Activated CD4-positive, alpha-beta memory T cell treated with anti-CD3 and anti-CD28 coated beads, Interleukin-2, amount 10 ng/mL, durations not matched to agents 7 days and 5 days (primary cell): ENCODE measurements at regions not wholly inside any gene's neighbourhood (a gene's known extent, or its start where the extent isn't known, plus 50 kb on each side); places are given as distances from the start of the nearest gene placed in this dataset.

Experiments
- CTCF ChIA-PET: fragments of 350-600 bp; sonication (Branson Sonifier 250); formaldehyde crosslinking; loops from one replicate; lab custom pipeline; 2021; ENCODE audit warnings: antibody characterized with exemption, inconsistent platforms; lab: Charles Lee
- POLR2A ChIA-PET: fragments of 350-600 bp; sonication (Branson Sonifier 250); formaldehyde crosslinking; loops from one replicate; lab custom pipeline; 2021; ENCODE audit warnings: antibody characterized with exemption; lab: Charles Lee
- DNase-seq: peaks from one replicate; pipeline ENCODE4 v3.0.0-alpha.2; 2020
- H3K27ac Mint-ChIP-seq: one replicate; pipeline ENCODE4 v1.8.0; 2021; ENCODE audit warnings: mild to moderate bottlenecking, mixed read lengths
- H3K27me3 Mint-ChIP-seq: one replicate; pipeline ENCODE4 v1.8.0; 2021; ENCODE audit warnings: mixed read lengths
- H3K36me3 Mint-ChIP-seq: one replicate; pipeline ENCODE4 v1.8.0; 2021; ENCODE audit warnings: low read depth, mixed read lengths
- H3K4me1 Mint-ChIP-seq: one replicate; pipeline ENCODE4 v1.8.0; 2021; ENCODE audit warnings: mixed read lengths
- H3K4me3 Mint-ChIP-seq: one replicate; pipeline ENCODE4 v1.8.0; 2021; ENCODE audit warnings: mild to moderate bottlenecking, mixed read lengths
- H3K9me3 Mint-ChIP-seq: one replicate; pipeline ENCODE4 v1.8.0; 2021; ENCODE audit warnings: mixed read lengths

DNA sequence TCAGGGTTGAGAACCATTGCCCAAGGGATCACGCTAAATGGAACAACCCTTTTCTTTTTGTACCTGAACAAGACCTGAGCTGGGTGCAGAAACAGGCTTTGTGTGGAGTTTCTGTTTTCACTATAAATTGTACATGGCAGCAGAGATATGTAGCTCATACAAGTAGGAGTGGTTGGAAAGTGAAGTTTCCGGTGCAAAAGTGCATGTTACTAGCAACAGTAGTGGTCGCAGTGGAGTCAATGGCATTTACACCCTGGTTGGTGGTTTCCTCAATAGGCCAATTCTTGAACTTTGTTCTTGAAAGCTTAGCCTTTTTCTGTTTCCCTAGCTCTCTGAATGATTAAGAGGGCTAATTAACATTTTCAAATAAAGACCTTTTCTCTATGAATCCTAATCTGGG is 170.7 kb downstream of the NEBL start:
- Mint-ChIP-seq H3K4me1 (no peaks in the 10 kb centered on the region), H3K27ac (no peak overlapping the region), H3K4me3 (no peak overlapping the region), H3K27me3 (no peaks in the 10 kb centered on the region), H3K9me3 (peaks cover 6% of the 10 kb centered on the region), H3K36me3 (no peaks in the 10 kb centered on the region)
- POLR2A ChIA-PET, result no interaction called here
- CTCF ChIA-PET, result no interaction called here
- no peak for DNase-seq

DNA sequence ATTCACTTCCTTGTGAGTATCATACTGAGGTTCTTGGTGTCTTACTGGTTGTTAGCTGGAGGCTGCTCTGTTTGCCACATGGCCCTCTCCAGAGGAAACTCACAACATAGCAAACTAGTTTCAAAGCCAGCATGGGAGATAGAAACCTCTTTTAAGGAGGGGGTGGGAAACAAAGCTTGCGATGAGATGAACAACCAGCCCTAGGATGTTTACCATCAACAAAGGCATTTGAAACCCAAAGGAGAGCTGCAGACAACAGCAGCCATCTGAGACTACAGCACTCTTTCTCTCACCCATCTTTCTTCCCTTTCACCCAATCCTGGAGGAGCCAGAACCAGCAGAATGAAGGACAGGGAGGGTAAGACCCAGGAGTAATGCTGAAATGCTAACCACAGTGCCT is 182.1 kb downstream of the NEBL start:
- DNase-seq, result no peak
- Mint-ChIP-seq H3K4me3 (no peak overlapping the region), H3K36me3 (no peaks in the 10 kb centered on the region), H3K27ac (no peak overlapping the region), H3K27me3 (no peaks in the 10 kb centered on the region), H3K4me1 (no peaks in the 10 kb centered on the region), H3K9me3 (peaks cover 8% of the 10 kb centered on the region)
- CTCF ChIA-PET, result no interaction called here
- POLR2A ChIA-PET, result no interaction called here

DNA sequence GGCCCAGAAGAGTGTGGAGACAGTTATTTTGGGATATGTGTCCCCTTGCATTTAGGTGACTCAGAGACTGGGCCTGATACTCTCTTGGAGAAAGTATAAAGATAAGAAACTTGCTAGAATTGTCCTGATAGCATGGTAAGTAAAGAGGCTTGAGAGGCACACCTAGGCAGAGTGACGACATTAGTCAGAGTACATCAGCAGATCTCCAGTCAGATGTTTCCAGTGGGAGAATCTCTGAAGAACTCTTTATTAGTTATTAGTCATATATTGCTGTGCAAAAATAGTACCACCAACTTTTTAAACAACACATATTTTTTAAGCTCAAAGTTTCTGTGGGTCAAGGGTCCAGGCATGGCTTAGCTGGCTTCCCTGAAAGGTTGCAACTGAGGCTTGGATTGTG is 182.6 kb downstream of the NEBL start:
- no peak overlapping the region for H3K4me3 Mint-ChIP-seq

DNA sequence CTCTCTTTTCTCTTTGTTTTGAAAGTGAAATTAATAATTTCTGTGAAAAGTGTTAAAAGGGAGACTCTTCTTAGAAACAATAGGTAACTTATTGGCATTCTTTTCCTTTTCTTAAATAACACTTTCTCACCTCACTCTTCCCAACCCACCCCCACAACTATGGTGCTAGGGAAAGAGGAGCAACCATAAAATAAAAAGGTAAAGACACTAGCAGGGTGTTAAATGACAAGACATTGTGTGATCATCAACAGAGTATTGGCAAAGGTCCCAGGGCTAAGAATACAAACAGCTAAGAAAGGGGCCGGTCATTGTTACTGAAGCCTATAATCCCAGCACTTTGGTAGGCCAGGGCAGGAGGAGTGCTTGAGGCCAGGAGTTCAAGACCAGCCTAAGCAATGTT is 183.7 kb downstream of the NEBL start:
- H3K4me1 Mint-ChIP-seq, result no peaks in the 10 kb centered on the region
- ChIA-PET POLR2A (no interaction called here), CTCF (no interaction called here)
- no peak overlapping the region for H3K4me3 Mint-ChIP-seq
- no peaks in the 10 kb centered on the region for H3K36me3 Mint-ChIP-seq
- peaks cover 10% of the 10 kb centered on the region for H3K9me3 Mint-ChIP-seq
- H3K27me3 Mint-ChIP-seq, result no peaks in the 10 kb centered on the region
- no peak for DNase-seq
- H3K27ac Mint-ChIP-seq, result no peak overlapping the region

More for the DNA sequence above, 182.6 kb downstream of the NEBL start:
- ChIA-PET POLR2A (no interaction called here), CTCF (no interaction called here)
- Mint-ChIP-seq H3K4me1 (no peaks in the 10 kb centered on the region), H3K27ac (no peak overlapping the region), H3K36me3 (no peaks in the 10 kb centered on the region), H3K9me3 (peaks cover 8% of the 10 kb centered on the region), H3K27me3 (no peaks in the 10 kb centered on the region)
- DNase-seq, result no peak

DNA sequence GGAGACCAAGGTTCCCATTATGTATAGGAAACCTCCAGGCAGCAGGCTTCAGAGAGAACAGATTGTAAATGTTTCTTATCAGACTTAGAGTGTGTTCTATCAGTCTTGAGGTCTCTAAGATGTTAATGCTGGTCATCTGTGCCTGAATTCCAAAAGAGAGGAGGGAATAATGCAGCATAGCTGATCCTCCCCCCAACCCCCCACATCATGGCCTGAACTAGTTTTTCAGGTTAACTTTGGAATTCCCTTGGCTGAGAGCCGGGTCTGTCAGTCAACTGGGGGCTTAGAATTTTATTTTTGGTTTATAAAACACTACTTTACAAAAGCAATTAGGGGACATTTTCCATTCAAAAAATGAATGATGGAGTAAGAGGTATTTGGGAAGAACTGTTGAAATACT is 184.3 kb downstream of the NEBL start:
- Mint-ChIP-seq H3K9me3 (peaks cover 14% of the 10 kb centered on the region), H3K27me3 (no peaks in the 10 kb centered on the region), H3K36me3 (no peaks in the 10 kb centered on the region), H3K27ac (no peak overlapping the region), H3K4me1 (no peaks in the 10 kb centered on the region), H3K4me3 (no peak overlapping the region)
- POLR2A ChIA-PET, result no interaction called here
- DNase-seq, result no peak
- CTCF ChIA-PET, result no interaction called here

DNA sequence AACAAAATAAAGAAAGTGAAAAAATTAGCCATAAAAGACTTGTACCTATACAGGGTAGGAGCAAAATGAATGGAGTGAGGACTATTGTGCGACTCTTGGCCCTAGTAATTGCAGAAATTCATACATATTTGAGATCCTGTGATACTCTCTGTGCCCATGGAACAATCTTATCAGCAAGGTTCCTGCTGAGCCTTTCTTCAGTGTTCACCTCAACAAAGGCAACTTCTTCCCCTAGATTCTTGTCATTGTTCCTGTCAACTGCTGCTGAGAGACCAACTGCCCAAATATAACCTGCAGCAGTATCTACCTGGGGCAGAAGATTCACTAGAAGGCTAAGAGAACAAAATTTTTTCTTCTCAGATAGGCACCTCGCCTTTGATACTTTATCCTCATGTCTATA is 187.4 kb downstream of the NEBL start:
- no peaks in the 10 kb centered on the region for H3K36me3 Mint-ChIP-seq
- CTCF ChIA-PET, result no interaction called here
- no peak overlapping the region for H3K27ac Mint-ChIP-seq
- H3K27me3 Mint-ChIP-seq, result no peaks in the 10 kb centered on the region
- POLR2A ChIA-PET, result no interaction called here
- DNase-seq, result no peak
- peaks cover 21% of the 10 kb centered on the region for H3K9me3 Mint-ChIP-seq
- no peaks in the 10 kb centered on the region for H3K4me1 Mint-ChIP-seq
- H3K4me3 Mint-ChIP-seq, result no peak overlapping the region

DNA sequence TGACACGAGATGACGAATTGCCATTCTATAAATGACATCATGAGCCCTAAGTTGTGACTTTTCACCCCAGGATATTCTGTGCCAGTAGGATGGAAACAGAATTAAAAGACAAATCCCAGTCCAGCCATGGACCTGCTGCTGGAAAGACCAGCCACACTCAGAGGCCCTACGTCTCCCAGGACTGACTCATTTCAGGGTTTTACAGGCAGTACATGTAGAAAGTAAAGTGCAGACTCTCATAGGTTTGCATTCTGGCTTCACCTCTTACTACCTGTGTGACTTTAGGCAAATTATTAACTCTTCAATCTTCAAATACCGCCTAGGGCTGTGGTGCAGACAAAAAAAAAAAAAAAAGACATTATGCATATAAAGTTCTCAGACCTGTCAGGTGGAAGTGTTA is 188.8 kb downstream of the NEBL start:
- Mint-ChIP-seq H3K9me3 (peaks cover 27% of the 10 kb centered on the region), H3K27ac (no peak overlapping the region), H3K4me1 (no peaks in the 10 kb centered on the region), H3K4me3 (no peak overlapping the region), H3K27me3 (no peaks in the 10 kb centered on the region), H3K36me3 (no peaks in the 10 kb centered on the region)
- no peak for DNase-seq
- ChIA-PET CTCF (no interaction called here), POLR2A (no interaction called here)

DNA sequence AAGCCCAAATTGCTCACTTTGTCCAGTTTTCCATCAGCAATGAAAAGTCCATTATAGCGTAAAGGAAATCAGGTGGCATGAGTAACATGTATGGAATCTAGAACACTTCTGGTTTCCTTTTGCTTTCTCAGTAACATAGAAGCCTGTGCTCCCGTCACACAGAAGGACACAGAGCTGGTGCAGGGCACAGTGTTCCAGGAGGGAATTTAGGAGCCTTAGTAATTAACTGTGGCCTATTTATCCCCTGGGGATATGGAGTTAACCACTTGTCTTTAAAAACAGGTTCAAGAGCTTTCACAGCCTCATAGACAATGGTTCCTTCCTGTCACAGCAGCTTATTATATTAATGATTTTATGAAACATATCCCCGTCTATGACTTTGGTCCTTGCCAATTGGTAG is 189.9 kb downstream of the NEBL start:
- H3K36me3 Mint-ChIP-seq, result no peaks in the 10 kb centered on the region
- H3K27ac Mint-ChIP-seq, result no peak overlapping the region
- POLR2A ChIA-PET, result no interaction called here
- H3K4me3 Mint-ChIP-seq, result no peak overlapping the region
- H3K4me1 Mint-ChIP-seq, result no peaks in the 10 kb centered on the region
- no peaks in the 10 kb centered on the region for H3K27me3 Mint-ChIP-seq
- no peak for DNase-seq
- CTCF ChIA-PET, result no interaction called here
- peaks cover 22% of the 10 kb centered on the region for H3K9me3 Mint-ChIP-seq

DNA sequence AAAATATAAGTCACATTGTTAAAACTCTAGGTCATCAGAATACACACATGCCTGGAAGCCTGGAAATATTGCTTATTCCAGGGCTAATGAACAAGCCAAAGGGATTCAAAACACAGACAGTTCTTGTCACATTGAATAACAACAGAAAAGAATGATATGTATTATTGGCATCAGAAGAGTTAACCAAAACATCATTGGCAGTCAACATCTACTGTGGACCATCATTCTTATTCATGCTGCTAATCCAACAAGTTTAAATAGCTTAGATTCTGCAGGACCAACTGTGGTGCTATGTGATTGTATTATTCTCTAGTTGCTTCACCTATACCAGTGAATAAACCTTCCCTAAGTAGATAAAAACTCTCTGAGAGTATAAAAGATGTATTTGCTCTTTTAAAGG is 198.3 kb downstream of the NEBL start:
- POLR2A ChIA-PET, result no interaction called here
- CTCF ChIA-PET, result no interaction called here
- DNase-seq, result no peak
- no peaks in the 10 kb centered on the region for H3K27me3 Mint-ChIP-seq
- peaks cover 8% of the 10 kb centered on the region for H3K9me3 Mint-ChIP-seq
- H3K36me3 Mint-ChIP-seq, result no peaks in the 10 kb centered on the region
- H3K4me3 Mint-ChIP-seq, result no peak overlapping the region
- H3K27ac Mint-ChIP-seq, result no peak overlapping the region
- H3K4me1 Mint-ChIP-seq, result no peaks in the 10 kb centered on the region

DNA sequence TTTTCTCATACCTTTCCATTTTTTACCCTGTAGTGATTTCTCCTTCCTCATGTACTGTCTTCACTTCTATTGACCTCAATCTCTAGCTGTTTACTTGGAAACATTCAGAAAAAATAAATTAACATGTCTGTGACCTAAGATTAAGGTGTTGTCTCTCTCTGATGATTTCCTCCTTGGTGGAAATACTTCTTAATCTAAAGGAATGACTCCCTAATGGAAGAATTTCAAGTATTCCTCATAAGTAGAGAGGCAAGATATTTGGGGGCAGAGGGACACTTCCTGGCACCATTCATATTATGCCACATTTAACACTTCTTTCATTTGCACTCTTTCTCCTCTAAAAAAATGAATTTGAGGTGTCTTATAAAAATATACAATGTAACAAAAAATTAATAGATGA is 202.8 kb downstream of the NEBL start:
- no peak overlapping the region for H3K4me3 Mint-ChIP-seq
- H3K27me3 Mint-ChIP-seq, result no peaks in the 10 kb centered on the region
- H3K4me1 Mint-ChIP-seq, result no peaks in the 10 kb centered on the region
- POLR2A ChIA-PET, result no interaction called here
- H3K9me3 Mint-ChIP-seq, result peaks cover 12% of the 10 kb centered on the region
- CTCF ChIA-PET, result no interaction called here
- no peak for DNase-seq
- H3K36me3 Mint-ChIP-seq, result no peaks in the 10 kb centered on the region
- H3K27ac Mint-ChIP-seq, result no peak overlapping the region

DNA sequence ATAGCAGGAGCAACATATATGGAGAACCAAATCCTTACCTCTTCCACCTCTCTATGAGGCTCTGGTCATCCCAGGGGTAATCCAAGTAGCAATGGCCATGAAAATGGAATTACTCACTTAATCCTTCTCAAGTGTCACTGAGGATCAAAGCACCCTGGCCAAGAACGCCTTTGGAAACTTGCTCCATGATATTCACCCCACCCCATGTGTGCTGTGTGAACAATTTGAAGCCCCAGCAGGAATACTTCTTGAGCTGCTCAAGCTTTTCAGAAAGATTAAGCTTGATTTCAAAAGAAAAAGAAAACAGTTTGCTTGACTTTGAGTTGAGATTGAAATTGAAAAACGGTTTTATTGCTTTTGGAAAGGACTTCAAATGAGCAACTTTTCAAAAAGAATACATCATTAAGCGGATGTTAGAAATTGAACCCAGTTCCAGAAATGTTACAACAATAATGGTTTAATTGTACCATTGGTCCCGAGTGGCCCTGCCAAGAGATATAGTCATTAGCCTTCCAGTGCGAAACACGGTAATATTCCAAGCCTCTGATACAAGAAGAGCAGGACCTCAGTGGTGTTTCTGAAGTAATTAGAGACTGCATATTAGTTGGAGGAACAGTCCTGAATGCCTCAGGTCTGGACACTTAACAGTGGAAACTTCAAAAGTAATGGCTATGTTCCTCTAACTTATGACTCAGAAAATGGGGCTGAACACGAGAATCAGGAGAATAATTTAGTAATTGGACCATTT is 208.1 kb downstream of the NEBL start:
- ChIA-PET POLR2A (no interaction called here), CTCF (no interaction called here)
- Mint-ChIP-seq H3K4me3 (no peak overlapping the region), H3K27me3 (no peaks in the 10 kb centered on the region), H3K4me1 (no peaks in the 10 kb centered on the region), H3K9me3 (peaks cover 13% of the 10 kb centered on the region), H3K27ac (no peak overlapping the region), H3K36me3 (no peaks in the 10 kb centered on the region)
- DNase-seq, result no peak

DNA sequence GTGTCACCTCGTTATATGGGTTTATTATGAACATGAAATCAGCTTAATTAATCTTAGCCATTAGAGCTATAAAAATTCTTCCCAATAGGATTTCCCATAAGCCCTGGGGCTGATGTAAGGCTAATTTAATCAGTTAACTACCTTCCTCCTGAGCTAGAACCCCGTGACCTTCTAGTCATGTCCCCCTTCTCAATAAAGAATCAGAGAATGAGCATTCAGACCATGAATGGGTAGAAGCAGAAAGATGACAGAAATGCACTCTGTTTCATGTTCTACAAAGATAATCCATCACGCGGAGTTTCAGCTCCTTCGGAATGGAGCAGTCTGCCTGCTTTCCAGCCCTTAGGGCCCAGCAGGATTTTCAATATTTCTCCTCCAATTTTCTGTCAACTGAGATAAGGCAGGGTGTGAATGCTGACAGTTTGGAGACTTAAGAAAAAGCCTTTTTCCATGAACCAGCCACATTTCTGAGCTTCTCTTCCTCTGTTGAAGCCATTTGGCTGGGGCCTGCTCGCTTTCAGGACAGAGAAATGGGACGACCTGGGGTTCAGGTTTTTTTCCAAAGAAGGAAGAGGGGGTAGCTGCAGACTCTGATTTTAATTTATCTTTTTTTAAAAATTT is 211.0 kb downstream of the NEBL start:
- Mint-ChIP-seq H3K36me3 (no peaks in the 10 kb centered on the region), H3K4me1 (no peaks in the 10 kb centered on the region), H3K9me3 (peaks cover 16% of the 10 kb centered on the region), H3K27ac (no peak overlapping the region), H3K4me3 (no peak overlapping the region), H3K27me3 (no peaks in the 10 kb centered on the region)
- CTCF ChIA-PET, result no interaction called here
- POLR2A ChIA-PET, result no interaction called here
- no peak for DNase-seq

DNA sequence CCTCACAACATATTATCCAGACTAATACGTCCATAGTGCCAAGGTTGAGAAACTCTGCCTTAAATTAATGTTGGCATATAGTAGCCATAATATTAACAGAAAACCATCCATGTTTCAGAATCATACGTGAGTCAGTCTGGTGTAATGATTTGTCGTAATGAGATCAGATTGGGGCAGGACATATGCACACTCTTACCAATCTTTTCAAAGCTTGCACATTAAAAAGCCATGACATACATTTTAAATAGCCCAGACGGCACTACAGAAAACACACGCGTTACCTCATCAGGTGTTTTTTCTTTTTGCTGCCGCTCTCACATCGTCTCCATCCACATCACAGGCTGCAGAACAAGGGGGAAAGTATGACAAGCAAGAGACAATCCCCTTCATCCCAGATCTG is 211.6 kb downstream of the NEBL start:
- H3K9me3 Mint-ChIP-seq, result peaks cover 12% of the 10 kb centered on the region

DNA sequence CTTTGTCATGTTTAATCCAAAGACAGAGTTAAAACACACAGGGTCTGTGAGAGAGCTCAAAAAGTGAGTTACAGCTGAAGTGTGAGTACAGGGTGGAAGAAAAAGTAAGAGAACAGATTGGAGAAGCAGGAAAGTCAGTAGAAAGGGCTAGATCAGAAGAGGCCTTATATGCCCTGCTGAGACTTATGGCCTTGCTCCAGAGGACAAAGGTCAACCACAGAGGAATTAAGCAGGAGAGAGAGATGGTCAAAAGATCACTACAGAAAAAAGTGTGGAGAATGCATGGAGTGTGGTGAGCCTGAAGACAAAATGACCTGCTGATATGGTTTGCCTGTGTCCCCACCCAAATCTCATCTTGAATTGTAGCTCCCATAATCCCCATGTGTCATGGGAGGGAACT is 213.8 kb downstream of the NEBL start:
- no peak overlapping the region for H3K27ac Mint-ChIP-seq
- POLR2A ChIA-PET, result no interaction called here
- no peaks in the 10 kb centered on the region for H3K27me3 Mint-ChIP-seq
- H3K9me3 Mint-ChIP-seq, result peaks cover 15% of the 10 kb centered on the region
- no peaks in the 10 kb centered on the region for H3K4me1 Mint-ChIP-seq
- H3K36me3 Mint-ChIP-seq, result no peaks in the 10 kb centered on the region
- CTCF ChIA-PET, result no interaction called here
- no peak for DNase-seq
- H3K4me3 Mint-ChIP-seq, result no peak overlapping the region

More for the DNA sequence above, 211.6 kb downstream of the NEBL start:
- CTCF ChIA-PET, result no interaction called here
- H3K27me3 Mint-ChIP-seq, result no peaks in the 10 kb centered on the region
- no peaks in the 10 kb centered on the region for H3K36me3 Mint-ChIP-seq
- no peaks in the 10 kb centered on the region for H3K4me1 Mint-ChIP-seq
- H3K4me3 Mint-ChIP-seq, result no peak overlapping the region
- POLR2A ChIA-PET, result interaction anchor here (0.5 kb wide), 1 partner anchor 1295 kb away, joined by 3 read pairs; no protein-coding TSS in a partner anchor
- DNase-seq, result no peak
- H3K27ac Mint-ChIP-seq, result no peak overlapping the region
